Activated T-cell treated with anti-CD3 and anti-CD28 coated beads, Interleukin-2, amount 50 U/mL, for 72 hours (primary cell): ENCODE measurements at regions not wholly inside any gene's neighbourhood (a gene's known extent, or its start where the extent isn't known, plus 50 kb on each side); places are given as distances from the start of the nearest gene placed in this dataset.
A peak's percentile ranks its signal among the peaks of the same experiment; 100 is the strongest.

ENCODE experiments used
- ATAC-seq, 2 donors: fragments of 150-1000 bp; cut with Tn5 transposase; replicated peaks in 1 of 2; 2 replicates each; pipeline ENCODE4 v1.10.0; 2021; ENCODE audit warnings: moderate library complexity in 2 of 2, mild to moderate bottlenecking in 1 of 2
- DNase-seq, 2 donors: peaks; one replicate each; pipeline ENCODE4 v3.0.0; 2021 to 2022; ENCODE audit warnings: mixed read lengths in 1 of 2
- H3K27ac Mint-ChIP-seq: one replicate; pipeline ENCODE4 v1.8.0; 2022; ENCODE audit warnings: mild to moderate bottlenecking, moderate library complexity, mixed read lengths
- H3K27me3 Mint-ChIP-seq: one replicate; pipeline ENCODE4 v1.8.0; 2022; ENCODE audit warnings: low read depth, mixed read lengths
- H3K36me3 Mint-ChIP-seq, 2 donors: one replicate each; pipeline ENCODE4 v1.8.0; 2022; ENCODE audit warnings: mixed read lengths in 2 of 2, mild to moderate bottlenecking in 1 of 2; ENCODE audit not compliant: insufficient read depth in 2 of 2
- H3K4me1 Mint-ChIP-seq: one replicate; pipeline ENCODE4 v1.8.0; 2022; ENCODE audit warnings: low read depth, mixed read lengths
- H3K4me3 Mint-ChIP-seq, 2 donors: one replicate each; pipeline ENCODE4 v1.8.0; 2022; ENCODE audit warnings: mild to moderate bottlenecking in 2 of 2, mixed read lengths in 2 of 2, moderate library complexity in 2 of 2
- H3K9me3 Mint-ChIP-seq, 2 donors: one replicate each; pipeline ENCODE4 v1.8.0; 2022; ENCODE audit warnings: mixed read lengths in 2 of 2

- ATAC-seq, result no peak
- Mint-ChIP-seq H3K27me3 (peaks cover 13% of the 10 kb centered on the region), H3K27ac (no peak overlapping the region), H3K36me3 (no peaks in the 10 kb centered on the region), H3K4me1 (no peaks in the 10 kb centered on the region), H3K9me3 (peaks cover 0 to 1% of the 10 kb centered on the region in 2 donors), H3K4me3 (no peak overlapping the region)
- no peak for DNase-seq
Measured at GRCh38 chr10:85538601-85539000, 828.0 kb downstream of the GRID1 start.

DNA sequence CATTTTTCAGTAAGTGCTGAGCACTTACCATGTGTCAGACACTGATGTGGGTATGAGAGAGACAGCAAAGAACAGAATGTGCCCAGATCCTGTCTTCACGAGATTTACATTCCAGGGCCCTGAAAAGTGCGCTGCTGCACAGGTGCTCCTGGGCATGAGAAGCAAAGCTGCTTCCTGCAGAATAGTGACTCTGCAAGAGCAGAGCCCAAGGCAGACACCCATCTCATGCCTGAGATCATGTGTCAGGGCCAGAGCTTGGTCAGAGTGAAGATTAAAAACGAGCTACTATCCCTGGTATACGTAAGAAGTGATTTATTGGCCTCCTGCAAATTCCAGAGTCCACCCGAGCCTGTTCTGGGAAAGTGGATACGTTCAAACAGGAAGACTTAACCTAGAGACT, 824.4 kb downstream of the GRID1 start:
- DNase-seq (no peak), ATAC-seq (no peak)
- Mint-ChIP-seq H3K27me3 (peaks cover 17% of the 10 kb centered on the region), H3K9me3 (no peaks in the 10 kb centered on the region), H3K36me3 (no peaks in the 10 kb centered on the region), H3K4me3 (no peak overlapping the region), H3K27ac (no peak overlapping the region), H3K4me1 (no peaks in the 10 kb centered on the region)

- DNase-seq (no peak), ATAC-seq (no peak)
- Mint-ChIP-seq H3K36me3 (no peaks in the 10 kb centered on the region), H3K4me1 (no peaks in the 10 kb centered on the region), H3K4me3 (no peak overlapping the region), H3K27me3 (peaks cover 26% of the 10 kb centered on the region), H3K27ac (no peak overlapping the region), H3K9me3 (no peaks in the 10 kb centered on the region)
Measured at GRCh38 chr10:85542936-85543730, 823.5 kb downstream of the GRID1 start.

GRCh38 chr10:85544956-85545355, 821.6 kb downstream of the GRID1 start:
- Mint-ChIP-seq H3K4me1 (no peaks in the 10 kb centered on the region), H3K27me3 (peaks cover 27% of the 10 kb centered on the region), H3K27ac (no peak overlapping the region), H3K9me3 (no peaks in the 10 kb centered on the region), H3K36me3 (no peaks in the 10 kb centered on the region), H3K4me3 (no peak overlapping the region)
- no peak for DNase-seq
- no peak for ATAC-seq

GRCh38 chr10:85545874-85546273, 820.7 kb downstream of the GRID1 start:
- Mint-ChIP-seq H3K4me3 (no peak overlapping the region), H3K9me3 (no peaks in the 10 kb centered on the region), H3K27ac (no peak overlapping the region), H3K36me3 (no peaks in the 10 kb centered on the region), H3K4me1 (no peaks in the 10 kb centered on the region), H3K27me3 (peaks cover 27% of the 10 kb centered on the region)
- ATAC-seq (no peak), DNase-seq (no peak)

- Mint-ChIP-seq H3K4me1 (no peaks in the 10 kb centered on the region), H3K4me3 (no peak overlapping the region), H3K9me3 (no peaks in the 10 kb centered on the region)
Measured at GRCh38 chr10:85547460-85548023, 819.1 kb downstream of the GRID1 start.

DNA sequence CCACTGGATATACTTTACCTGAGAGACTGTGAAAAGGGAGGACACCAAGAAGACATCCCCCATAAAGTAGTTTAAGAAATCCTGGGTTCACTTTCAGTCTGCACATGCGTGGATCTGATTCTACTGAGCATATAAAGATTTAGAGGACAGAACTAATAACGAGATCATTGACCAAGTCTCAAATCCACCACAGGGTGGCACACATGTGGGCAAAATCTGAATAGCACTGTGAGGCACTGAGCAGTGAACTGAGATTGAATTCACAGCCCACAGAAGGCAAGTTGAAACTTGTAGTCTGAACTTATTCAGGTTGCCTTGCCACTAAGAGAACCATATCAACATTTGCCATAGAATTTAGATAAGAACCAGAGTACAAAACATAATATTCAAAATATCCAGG, 818.6 kb downstream of the GRID1 start:
- Mint-ChIP-seq H3K9me3 (no peaks in the 10 kb centered on the region), H3K27ac (no peak overlapping the region), H3K4me1 (no peaks in the 10 kb centered on the region), H3K4me3 (no peak overlapping the region), H3K27me3 (peaks cover 27% of the 10 kb centered on the region), H3K36me3 (no peaks in the 10 kb centered on the region)
- peak; percentile 5 to 10 for DNase-seq
- ATAC-seq, result peak in 1 of 2 donors; percentile 43

More at GRCh38 chr10:85547460-85548023, 819.1 kb downstream of the GRID1 start:
- Mint-ChIP-seq H3K36me3 (no peaks in the 10 kb centered on the region), H3K27me3 (peaks cover 27% of the 10 kb centered on the region), H3K27ac (no peak overlapping the region)
- no peak for DNase-seq
- no peak for ATAC-seq
